CD14-positive monocyte (primary cell): ENCODE measurements at regions not wholly inside any gene's neighbourhood (a gene's known extent, or its start where the extent isn't known, plus 50 kb on each side); places are given as distances from the start of the nearest gene placed in this dataset.

Source experiments
- DNase-seq, 3 donors: peaks; one replicate each; pipeline ENCODE4 v3.0.0-alpha.2; 2011 to 2022
- H2AFZ ChIP-seq: 2 replicates; pipeline ENCODE4 v1.6.0; 2012; ENCODE audit warnings: mild to moderate bottlenecking, low read depth, low read length, inconsistent platforms; ENCODE audit not compliant: insufficient read depth, poor library complexity, severe bottlenecking
- H3K27ac ChIP-seq, 2 donors: 1 replicate in 1 of 2; 2 replicates in 1 of 2; pipeline ENCODE4 v1.5.1; 2012 to 2013; ENCODE audit warnings: low read length in 2 of 2, control low read depth in 1 of 2, inconsistent platforms in 1 of 2, low read depth in 1 of 2, mild to moderate bottlenecking in 1 of 2
- H3K27me3 ChIP-seq, 2 donors: one replicate each; pipeline versions ENCODE4 v1.6.0 to v1.6.1; 2011 to 2013; ENCODE audit warnings: low read length in 2 of 2; ENCODE audit not compliant: control insufficient read depth in 2 of 2, insufficient read depth in 2 of 2
- H3K36me3 ChIP-seq, 2 donors: replicated peaks in 1 of 2; 1 replicate in 1 of 2; 2 replicates in 1 of 2; pipeline versions ENCODE4 v1.5.1 to v1.6.1; 2012 to 2013; ENCODE audit warnings: low read length in 2 of 2, control low read depth in 1 of 2, inconsistent platforms in 1 of 2, mild to moderate bottlenecking in 1 of 2; ENCODE audit not compliant: insufficient read depth in 2 of 2, control insufficient read depth in 1 of 2
- H3K4me1 ChIP-seq, 2 donors: 1 replicate in 1 of 2; 2 replicates in 1 of 2; pipeline versions ENCODE4 v1.5.1 to v1.6.1; 2012 to 2013; ENCODE audit warnings: low read length in 2 of 2, control low read depth in 1 of 2, inconsistent platforms in 1 of 2, mild to moderate bottlenecking in 1 of 2, moderate library complexity in 1 of 2; ENCODE audit not compliant: insufficient read depth in 2 of 2, control insufficient read depth in 1 of 2
- H3K4me2 ChIP-seq: replicated peaks from 2 replicates; pipeline ENCODE3; 2012; ENCODE audit warnings: low read length, moderate library complexity, mild to moderate bottlenecking; ENCODE audit not compliant: poor library complexity, severe bottlenecking; ENCODE audit errors: extremely low read depth
- H3K4me3 ChIP-seq, 3 experiments: fragments of 200-600 bp in 1 of 3; sonication (generic) in 1 of 3; replicated peaks in 1 of 3; 1 replicate in 2 of 3; 2 replicates in 1 of 3; pipeline ENCODE4 v1.5.1; 2011 to 2013; ENCODE audit warnings: low read length in 3 of 3, mild to moderate bottlenecking in 3 of 3, control low read depth in 2 of 3, low read depth in 2 of 3, inconsistent platforms in 1 of 3, moderate library complexity in 1 of 3
- H3K79me2 ChIP-seq: 2 replicates; pipeline ENCODE4 v1.6.0; 2012; ENCODE audit warnings: mild to moderate bottlenecking, control low read depth, inconsistent platforms, low read length, moderate library complexity; ENCODE audit not compliant: insufficient read depth
- H3K9ac ChIP-seq: 2 replicates; pipeline ENCODE4 v1.6.0; 2017; ENCODE audit warnings: low read length, mild to moderate bottlenecking; ENCODE audit not compliant: insufficient read depth, poor library complexity, severe bottlenecking
- H3K9me3 ChIP-seq, 2 donors: replicated peaks in 1 of 2; 1 replicate in 1 of 2; 2 replicates in 1 of 2; pipeline versions ENCODE4 v1.5.1 to v1.6.1; 2012 to 2013; ENCODE audit warnings: low read length in 2 of 2, control low read depth in 1 of 2; ENCODE audit not compliant: control insufficient read depth in 1 of 2, insufficient read depth in 1 of 2
- H4K20me1 ChIP-seq: 2 replicates; pipeline ENCODE4 v1.6.0; 2012; ENCODE audit warnings: mild to moderate bottlenecking, low read length, control low read depth, moderate library complexity; ENCODE audit not compliant: insufficient read depth
- H3K27ac Mint-ChIP-seq, 7 donors: one replicate each; pipeline ENCODE4 v1.8.0; 2020; ENCODE audit warnings: mild to moderate bottlenecking in 7 of 7, mixed read lengths in 7 of 7, moderate library complexity in 6 of 7, inconsistent platforms in 2 of 7
- H3K27me3 Mint-ChIP-seq, 3 donors: one replicate each; pipeline ENCODE4 v1.8.0; 2021 to 2022; ENCODE audit warnings: low read depth in 3 of 3, mild to moderate bottlenecking in 3 of 3, mixed read lengths in 3 of 3, moderate library complexity in 3 of 3, inconsistent platforms in 1 of 3
- H3K36me3 Mint-ChIP-seq, 2 donors: one replicate each; pipeline ENCODE4 v1.8.0; 2020; ENCODE audit warnings: mixed read lengths in 2 of 2, inconsistent platforms in 1 of 2, mild to moderate bottlenecking in 1 of 2
- H3K4me1 Mint-ChIP-seq: one replicate; pipeline ENCODE4 v1.8.0; 2020; ENCODE audit warnings: mild to moderate bottlenecking, mixed read lengths
- H3K4me3 Mint-ChIP-seq, 2 donors: one replicate each; pipeline ENCODE4 v1.8.0; 2020; ENCODE audit warnings: mild to moderate bottlenecking in 2 of 2, mixed read lengths in 2 of 2, moderate library complexity in 1 of 2
- H3K9me3 Mint-ChIP-seq, 7 donors: one replicate each; pipeline ENCODE4 v1.8.0; 2020 to 2022; ENCODE audit warnings: mixed read lengths in 7 of 7, mild to moderate bottlenecking in 6 of 7, moderate library complexity in 6 of 7, inconsistent platforms in 2 of 7
- CTCF ChIP-seq: fragments of 200-600 bp; IDR thresholded peaks from one replicate; pipeline ENCODE4 v1.8.0; 2022; ENCODE audit warnings: antibody characterized with exemption, mild to moderate bottlenecking
- WGBS: methylation state at CpG from one replicate; pipeline ENCODE4 v1.1.5; 2013; ENCODE audit warnings: missing lambda C conversion rate; ENCODE audit not compliant: insufficient coverage; 5-methylcytosine and 5-hydroxymethylcytosine counted together
- intact Hi-C, 2 donors: fragments of 100-400 bp; cut with micrococcal nuclease; formaldehyde crosslinking; loops; one replicate each; pipeline versions ENCODE4 v1.15.0 to v1.15.1; 2023

DNA sequence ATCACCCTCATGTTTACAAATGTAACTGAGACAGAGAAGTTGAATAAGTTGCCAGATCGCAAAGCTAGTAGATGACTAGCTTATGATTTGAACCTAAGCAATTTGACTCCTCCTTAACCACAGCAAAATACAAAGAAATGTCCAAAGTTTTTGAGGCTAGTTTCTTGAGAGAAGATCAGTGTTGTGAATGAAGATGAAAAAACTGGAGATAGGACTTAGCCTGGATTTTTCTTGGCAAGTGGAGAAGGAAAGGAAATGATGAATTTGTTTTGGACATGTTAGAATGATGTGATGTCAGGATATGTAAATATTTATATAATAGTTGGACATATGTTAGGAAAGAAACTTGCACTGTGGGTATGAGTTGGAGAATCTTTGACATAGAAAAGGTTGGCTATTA, 149.8 kb downstream of the LSMEM1 start:
- peaks cover 0 to 2% (median 0%) of the 10 kb centered on the region in 3 donors for H3K27me3 Mint-ChIP-seq

GRCh38 chr7:112634107-112634506, 153.3 kb downstream of the LSMEM1 start:
- Histone ChIP-seq H3K4me1 (no peaks in the 10 kb centered on the region), H3K79me2 (no peaks in the 10 kb centered on the region), H3K9ac (no peak overlapping the region), H3K27me3 (no peaks in the 10 kb centered on the region), H4K20me1 (no peaks in the 10 kb centered on the region), H2AFZ (no peak overlapping the region), H3K4me2 (no peak overlapping the region), H3K27ac (no peak overlapping the region), H3K36me3 (no peaks in the 10 kb centered on the region), H3K9me3 (no peaks in the 10 kb centered on the region), H3K4me3 (no peak overlapping the region)
- Mint-ChIP-seq H3K27ac (no peak overlapping the region), H3K4me1 (no peaks in the 10 kb centered on the region), H3K27me3 (peaks cover 0 to 2% (median 0%) of the 10 kb centered on the region in 3 donors), H3K36me3 (no peaks in the 10 kb centered on the region), H3K4me3 (no peak overlapping the region), H3K9me3 (peaks cover 0 to 4% (median 0%) of the 10 kb centered on the region in 7 donors)
- no peak for TF ChIP-seq CTCF
- no peak for DNase-seq
- 85% methylated on average over 3 of the region's 3 CpGs for WGBS
- intact Hi-C loops: no loop called here

More for the DNA sequence above, 149.8 kb downstream of the LSMEM1 start:
- no peak for DNase-seq
- no peak for TF ChIP-seq CTCF
- no peaks in the 10 kb centered on the region for H3K79me2 ChIP-seq
- H3K4me3 ChIP-seq: no peak overlapping the region
- H3K9ac ChIP-seq: no peak overlapping the region
- no peak overlapping the region for H3K27ac ChIP-seq
- H3K4me2 ChIP-seq: no peak overlapping the region
- peaks cover 0 to 5% of the 10 kb centered on the region in 2 donors for H3K9me3 ChIP-seq
- Mint-ChIP-seq H3K27ac (no peak overlapping the region), H3K36me3 (no peaks in the 10 kb centered on the region), H3K4me3 (no peak overlapping the region), H3K9me3 (peaks cover 0 to 12% (median 6%) of the 10 kb centered on the region in 7 donors), H3K4me1 (no peaks in the 10 kb centered on the region)
- no peak overlapping the region for H2AFZ ChIP-seq
- WGBS: no CpG with 5 or more reads among the region's 1 CpG
- H3K27me3 ChIP-seq: no peaks in the 10 kb centered on the region
- no peaks in the 10 kb centered on the region for H3K36me3 ChIP-seq
- intact Hi-C loops: no loop called here
- H4K20me1 ChIP-seq: no peaks in the 10 kb centered on the region
- no peaks in the 10 kb centered on the region for H3K4me1 ChIP-seq
